Caco-2 (cell line): ENCODE measurements at regions not wholly inside any gene's neighbourhood (a gene's known extent, or its start where the extent isn't known, plus 50 kb on each side); places are given as distances from the start of the nearest gene placed in this dataset.

Experiments
- BruUV-seq: library from RNA; stranded (reverse); fragments of 400-500 nt; replicated peaks from 2 replicates; lab custom pipeline; 2021; lab: Mats Ljungman, UMichigan
- CTCF ChIA-PET: fragments of 300-600 bp; sonication (Branson Sonifier 250); formaldehyde crosslinking; loops from one replicate; lab custom pipeline; 2022; ENCODE audit warnings: antibody characterized with exemption; lab: Charles Lee
- POLR2A ChIA-PET: fragments of 300-600 bp; sonication (Branson Sonifier 250); formaldehyde crosslinking; loops from one replicate; lab custom pipeline; 2022; ENCODE audit warnings: antibody characterized with exemption; lab: Charles Lee
- DNase-seq, 2 experiments: peaks; one replicate each; pipeline versions ENCODE4 v3.0.0 to v3.0.0-alpha.2; 2020 to 2022
- H3K27me3 ChIP-seq: replicated peaks from 2 replicates; pipeline ENCODE4 v1.6.0; 2011; ENCODE audit warnings: low read length; ENCODE audit not compliant: control insufficient read depth, insufficient read depth
- H3K36me3 ChIP-seq: 2 replicates; pipeline ENCODE4 v1.5.1; 2011; ENCODE audit warnings: low read length; ENCODE audit not compliant: control insufficient read depth, insufficient read depth
- H3K4me1 ChIP-seq: fragments of 250-450 bp; sonication (Bioruptor Pico); 2 replicates; pipeline ENCODE4 v1.5.1; 2020; ENCODE audit warnings: mild to moderate bottlenecking
- H3K4me3 ChIP-seq: 2 replicates; pipeline ENCODE4 v1.5.1; 2011; ENCODE audit warnings: low read depth, mild to moderate bottlenecking, control low read depth, low read length
- H3K9me3 ChIP-seq: fragments of 250-450 bp; sonication (Bioruptor Pico); 2 replicates; pipeline ENCODE4 v1.5.1; 2020; ENCODE audit warnings: mild to moderate bottlenecking, moderate library complexity
- H3K27ac Mint-ChIP-seq: one replicate; pipeline ENCODE4 v1.8.0; 2022; ENCODE audit warnings: mixed read lengths; ENCODE audit not compliant: unreplicated experiment
- H3K27me3 Mint-ChIP-seq: one replicate; pipeline ENCODE4 v1.8.0; 2022; ENCODE audit warnings: mixed read lengths; ENCODE audit not compliant: insufficient read depth, unreplicated experiment
- H3K36me3 Mint-ChIP-seq: one replicate; pipeline ENCODE4 v1.8.0; 2022; ENCODE audit warnings: mild to moderate bottlenecking, mixed read lengths; ENCODE audit not compliant: insufficient read depth, unreplicated experiment
- H3K4me1 Mint-ChIP-seq: one replicate; pipeline ENCODE4 v1.8.0; 2022; ENCODE audit warnings: low read depth, mixed read lengths; ENCODE audit not compliant: unreplicated experiment
- H3K4me3 Mint-ChIP-seq: one replicate; pipeline ENCODE4 v1.8.0; 2022; ENCODE audit warnings: mild to moderate bottlenecking, moderate library complexity, mixed read lengths; ENCODE audit not compliant: unreplicated experiment
- H3K9me3 Mint-ChIP-seq: one replicate; pipeline ENCODE4 v1.8.0; 2022; ENCODE audit warnings: mixed read lengths; ENCODE audit not compliant: unreplicated experiment
- intact Hi-C: fragments of 100-400 bp; cut with micrococcal nuclease; formaldehyde crosslinking; loops from one replicate; pipeline ENCODE4 v1.10.0; 2022; ENCODE audit not compliant: unreplicated experiment
- TF ChIP-seq, protein P1 (sequence below), 2 experiments: fragments of 200-600 bp in 1 of 2; IDR thresholded peaks; 1 replicate in 1 of 2; 2 replicates in 1 of 2; pipeline versions ENCODE4 v1.5.1 to v1.8.0; 2011 to 2022; ENCODE audit warnings: antibody characterized with exemption in 1 of 2, control low read depth in 1 of 2, inconsistent platforms in 1 of 2, low read depth in 1 of 2, low read length in 1 of 2, mild to moderate bottlenecking in 1 of 2, moderate library complexity in 1 of 2; ENCODE audit not compliant: insufficient read depth in 1 of 2, severe bottlenecking in 1 of 2, unreplicated experiment in 1 of 2

DNA sequence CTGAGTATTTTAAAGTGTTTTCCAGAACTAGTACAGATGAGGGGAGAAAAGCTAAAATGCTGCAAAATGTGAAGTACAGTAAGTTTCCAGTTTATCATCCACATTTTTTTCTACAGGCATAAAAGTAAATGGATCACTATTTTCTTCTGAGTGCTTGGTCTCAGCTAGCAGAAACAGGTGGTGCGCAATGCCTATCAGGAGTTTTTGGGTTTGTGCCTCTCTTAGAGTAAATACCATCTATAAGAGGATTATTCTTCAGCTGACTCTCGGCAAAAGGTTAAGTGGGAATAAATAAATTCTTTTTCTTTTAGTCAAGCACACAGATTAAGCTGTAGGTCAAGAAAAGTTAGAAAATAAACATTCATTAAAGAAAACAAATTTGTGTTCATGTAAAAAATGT, 1027.7 kb downstream of the PLOD2 start:
- no TSS peak for BruUV-seq
- Mint-ChIP-seq H3K27me3 (peaks cover 2% of the 10 kb centered on the region), H3K27ac (no peak overlapping the region), H3K4me1 (no peaks in the 10 kb centered on the region), H3K36me3 (no peaks in the 10 kb centered on the region), H3K9me3 (no peaks in the 10 kb centered on the region), H3K4me3 (no peak overlapping the region)
- no peaks in the 10 kb centered on the region for H3K9me3 ChIP-seq
- no peak overlapping the region for H3K4me3 ChIP-seq
- intact Hi-C loops: no loop called here
- ChIA-PET CTCF (no interaction called here), POLR2A (no interaction called here)
- no peak for DNase-seq
- H3K4me1 ChIP-seq: no peaks in the 10 kb centered on the region
- H3K36me3 ChIP-seq: no peaks in the 10 kb centered on the region
- TF ChIP-seq, protein P1, sequence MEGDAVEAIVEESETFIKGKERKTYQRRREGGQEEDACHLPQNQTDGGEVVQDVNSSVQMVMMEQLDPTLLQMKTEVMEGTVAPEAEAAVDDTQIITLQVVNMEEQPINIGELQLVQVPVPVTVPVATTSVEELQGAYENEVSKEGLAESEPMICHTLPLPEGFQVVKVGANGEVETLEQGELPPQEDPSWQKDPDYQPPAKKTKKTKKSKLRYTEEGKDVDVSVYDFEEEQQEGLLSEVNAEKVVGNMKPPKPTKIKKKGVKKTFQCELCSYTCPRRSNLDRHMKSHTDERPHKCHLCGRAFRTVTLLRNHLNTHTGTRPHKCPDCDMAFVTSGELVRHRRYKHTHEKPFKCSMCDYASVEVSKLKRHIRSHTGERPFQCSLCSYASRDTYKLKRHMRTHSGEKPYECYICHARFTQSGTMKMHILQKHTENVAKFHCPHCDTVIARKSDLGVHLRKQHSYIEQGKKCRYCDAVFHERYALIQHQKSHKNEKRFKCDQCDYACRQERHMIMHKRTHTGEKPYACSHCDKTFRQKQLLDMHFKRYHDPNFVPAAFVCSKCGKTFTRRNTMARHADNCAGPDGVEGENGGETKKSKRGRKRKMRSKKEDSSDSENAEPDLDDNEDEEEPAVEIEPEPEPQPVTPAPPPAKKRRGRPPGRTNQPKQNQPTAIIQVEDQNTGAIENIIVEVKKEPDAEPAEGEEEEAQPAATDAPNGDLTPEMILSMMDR (IDR thresholded peaks at IDR 0.05; ENCODE audit: insufficient read depth in 1 of 2, low read depth in 1 of 2, low read length in 1 of 2, severe bottlenecking in 1 of 2, unreplicated experiment in 1 of 2): no peak
- no peaks in the 10 kb centered on the region for H3K27me3 ChIP-seq

DNA sequence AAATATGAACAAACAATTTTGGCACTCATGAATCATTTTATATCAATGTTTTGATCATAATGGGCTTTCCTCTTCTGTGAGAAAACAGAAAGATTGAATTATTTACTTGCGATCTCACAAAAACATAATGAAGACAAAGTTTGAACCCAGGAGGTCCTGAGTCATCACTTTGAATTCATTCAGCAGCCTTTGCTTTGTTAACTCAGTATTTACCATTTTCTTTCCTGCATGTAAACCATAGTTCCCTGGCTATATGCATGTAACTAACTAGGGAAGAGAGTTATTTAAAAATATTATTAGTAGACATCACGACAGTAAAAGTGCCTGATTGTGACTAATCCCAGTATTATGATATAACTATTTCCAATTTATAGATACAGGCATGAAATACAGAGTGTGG, 1026.2 kb downstream of the PLOD2 start:
- intact Hi-C loops: no loop called here
- ChIA-PET CTCF (no interaction called here), POLR2A (interaction anchor here (0.6 kb wide), 1 partner anchor 126 kb away, joined by 3 read pairs; no protein-coding TSS in a partner anchor)
- no peaks in the 10 kb centered on the region for H3K36me3 Mint-ChIP-seq
- TF ChIP-seq, protein P1 (IDR thresholded peaks at IDR 0.05; ENCODE audit: insufficient read depth in 1 of 2, low read depth in 1 of 2, low read length in 1 of 2, severe bottlenecking in 1 of 2, unreplicated experiment in 1 of 2): no peak
- no peak overlapping the region for H3K4me3 ChIP-seq
- H3K9me3 Mint-ChIP-seq: no peaks in the 10 kb centered on the region
- no peaks in the 10 kb centered on the region for H3K4me1 ChIP-seq
- no peaks in the 10 kb centered on the region for H3K27me3 ChIP-seq
- H3K27ac Mint-ChIP-seq: no peak overlapping the region
- no peak for DNase-seq
- BruUV-seq: no TSS peak
- H3K36me3 ChIP-seq: no peaks in the 10 kb centered on the region
- no peaks in the 10 kb centered on the region for H3K9me3 ChIP-seq
- peaks cover 2% of the 10 kb centered on the region for H3K27me3 Mint-ChIP-seq
- H3K4me1 Mint-ChIP-seq: no peaks in the 10 kb centered on the region
- H3K4me3 Mint-ChIP-seq: no peak overlapping the region

DNA sequence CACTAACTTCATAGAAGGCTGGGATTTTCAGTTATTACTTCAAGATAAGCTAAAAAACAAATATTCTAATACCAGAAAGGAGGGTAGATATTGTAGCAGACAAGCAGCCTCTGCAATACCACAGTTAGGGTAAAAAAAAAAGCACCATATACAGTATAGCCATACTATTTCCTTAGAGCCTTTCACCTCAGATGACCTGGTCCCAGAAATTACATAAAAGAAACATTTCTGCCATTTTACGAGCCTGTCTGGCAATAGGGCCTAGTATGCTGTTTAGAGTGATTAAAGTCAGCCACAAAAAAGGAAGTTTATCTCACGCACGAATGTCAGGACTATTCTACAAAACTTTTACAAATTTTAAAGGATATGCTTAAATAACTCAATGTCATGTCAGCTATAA, 1016.6 kb downstream of the PLOD2 start:
- no peaks in the 10 kb centered on the region for H3K9me3 Mint-ChIP-seq
- H3K27ac Mint-ChIP-seq: no peak overlapping the region
- no peaks in the 10 kb centered on the region for H3K4me1 ChIP-seq
- POLR2A ChIA-PET: no interaction called here
- no peak overlapping the region for H3K4me3 Mint-ChIP-seq
- no peaks in the 10 kb centered on the region for H3K36me3 Mint-ChIP-seq
- DNase-seq: no peak
- TF ChIP-seq, protein P1 (IDR thresholded peaks at IDR 0.05; ENCODE audit: insufficient read depth in 1 of 2, low read depth in 1 of 2, low read length in 1 of 2, severe bottlenecking in 1 of 2, unreplicated experiment in 1 of 2): no peak
- no peaks in the 10 kb centered on the region for H3K36me3 ChIP-seq
- BruUV-seq: no TSS peak
- intact Hi-C loops: no loop called here
- H3K9me3 ChIP-seq: no peaks in the 10 kb centered on the region
- no peaks in the 10 kb centered on the region for H3K4me1 Mint-ChIP-seq
- CTCF ChIA-PET: no interaction called here
- no peaks in the 10 kb centered on the region for H3K27me3 ChIP-seq
- H3K4me3 ChIP-seq: no peak overlapping the region
- no peaks in the 10 kb centered on the region for H3K27me3 Mint-ChIP-seq
